ENCODE measurements at regions not wholly inside any gene's neighbourhood (a gene's known extent, or its start where the extent isn't known, plus 50 kb on each side); places are given as distances from the start of the nearest gene placed in this dataset.

- Histone ChIP-seq H2AFZ (no peak overlapping the region), H3K79me2 (ENCODE audit: low read depth) (no peaks in the 10 kb centered on the region), H3K27me3 (ENCODE audit: insufficient read depth, low read depth) (no peaks in the 10 kb centered on the region), H3K9me2 (ENCODE audit: insufficient read depth) (no peaks in the 10 kb centered on the region), H3K4me3 (no peak overlapping the region), H3K36me3 (ENCODE audit: low read depth) (no peaks in the 10 kb centered on the region), H3K4me1 (replicated peaks; ENCODE audit: insufficient read depth) (no peaks in the 10 kb centered on the region), H4K20me1 (ENCODE audit: insufficient read depth) (no peaks in the 10 kb centered on the region), H3K4me2 (no peak overlapping the region), H3K27ac (no peak overlapping the region), H3K9me3 (ENCODE audit: insufficient read depth, low read depth) (peaks cover 3% of the 10 kb centered on the region), H3F3A (ENCODE audit: insufficient read depth, low read depth) (no peaks in the 10 kb centered on the region)
- BruUV-seq (replicated peaks), result no TSS peak
- ChIA-PET CTCF (no interaction called here), POLR2A (ENCODE audit: unreplicated experiment) (no interaction called here)
- TF ChIP-seq, protein P1, sequence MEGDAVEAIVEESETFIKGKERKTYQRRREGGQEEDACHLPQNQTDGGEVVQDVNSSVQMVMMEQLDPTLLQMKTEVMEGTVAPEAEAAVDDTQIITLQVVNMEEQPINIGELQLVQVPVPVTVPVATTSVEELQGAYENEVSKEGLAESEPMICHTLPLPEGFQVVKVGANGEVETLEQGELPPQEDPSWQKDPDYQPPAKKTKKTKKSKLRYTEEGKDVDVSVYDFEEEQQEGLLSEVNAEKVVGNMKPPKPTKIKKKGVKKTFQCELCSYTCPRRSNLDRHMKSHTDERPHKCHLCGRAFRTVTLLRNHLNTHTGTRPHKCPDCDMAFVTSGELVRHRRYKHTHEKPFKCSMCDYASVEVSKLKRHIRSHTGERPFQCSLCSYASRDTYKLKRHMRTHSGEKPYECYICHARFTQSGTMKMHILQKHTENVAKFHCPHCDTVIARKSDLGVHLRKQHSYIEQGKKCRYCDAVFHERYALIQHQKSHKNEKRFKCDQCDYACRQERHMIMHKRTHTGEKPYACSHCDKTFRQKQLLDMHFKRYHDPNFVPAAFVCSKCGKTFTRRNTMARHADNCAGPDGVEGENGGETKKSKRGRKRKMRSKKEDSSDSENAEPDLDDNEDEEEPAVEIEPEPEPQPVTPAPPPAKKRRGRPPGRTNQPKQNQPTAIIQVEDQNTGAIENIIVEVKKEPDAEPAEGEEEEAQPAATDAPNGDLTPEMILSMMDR (conservative IDR thresholded peaks at IDR 0.05), result no peak
- intact Hi-C loops (cut with micrococcal nuclease; ENCODE audit: unreplicated experiment), result no loop called here
- DNase-seq, result no peak
Observed at GRCh38 chr9:32300373-32300772, 84.1 kb upstream of the ACO1 start.

GRCh38 chr9:32304495-32304894 is 79.9 kb upstream of the ACO1 start:
- no peaks in the 10 kb centered on the region for H3K36me3 ChIP-seq (ENCODE audit: low read depth)
- TF ChIP-seq, protein P1 (conservative IDR thresholded peaks at IDR 0.05), result no peak
- TF ChIP-seq EZH2 (IDR thresholded peaks at IDR 0.05; ENCODE audit: low read depth), result no peak
- H3K27ac ChIP-seq, result no peak overlapping the region
- no peaks in the 10 kb centered on the region for H3K27me3 ChIP-seq (ENCODE audit: insufficient read depth, low read depth)
- H3K79me2 ChIP-seq (ENCODE audit: low read depth), result no peaks in the 10 kb centered on the region
- DNase-seq, result no peak
- no peak overlapping the region for H3K4me3 ChIP-seq
- H3K4me2 ChIP-seq, result no peak overlapping the region
- H3K4me1 ChIP-seq (replicated peaks; ENCODE audit: insufficient read depth), result no peaks in the 10 kb centered on the region
- H4K20me1 ChIP-seq (ENCODE audit: insufficient read depth), result no peaks in the 10 kb centered on the region
- no peak overlapping the region for H2AFZ ChIP-seq
- POLR2A ChIA-PET (ENCODE audit: unreplicated experiment), result no interaction called here
- CTCF ChIA-PET, result no interaction called here
- H3K9me2 ChIP-seq (ENCODE audit: insufficient read depth), result no peaks in the 10 kb centered on the region
- peaks cover 3% of the 10 kb centered on the region for H3K9me3 ChIP-seq (ENCODE audit: insufficient read depth, low read depth)
- no peaks in the 10 kb centered on the region for H3F3A ChIP-seq (ENCODE audit: insufficient read depth, low read depth)
- intact Hi-C loops (cut with micrococcal nuclease; ENCODE audit: unreplicated experiment), result no loop called here
- no TSS peak for BruUV-seq (replicated peaks)

DNA sequence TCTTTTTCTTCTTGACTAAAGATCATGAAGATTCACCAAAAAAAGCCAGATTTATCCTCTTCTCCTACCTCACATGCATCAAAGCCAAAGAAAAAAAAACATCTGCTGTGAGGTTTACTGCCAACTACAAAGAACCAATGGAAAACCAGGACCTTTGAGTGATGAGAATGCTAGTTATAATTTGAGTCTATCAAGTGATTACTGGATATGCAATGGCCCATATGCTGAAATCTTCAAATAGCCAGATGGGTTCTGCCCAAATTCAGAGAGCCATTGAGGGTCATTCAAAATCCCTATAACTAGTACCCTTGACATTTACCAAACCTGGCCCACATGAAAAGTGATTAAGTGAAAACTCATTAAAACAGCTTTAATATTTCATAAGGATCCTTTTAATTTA is 78.4 kb upstream of the ACO1 start:
- peaks cover 2% of the 10 kb centered on the region for H3K9me3 ChIP-seq (ENCODE audit: insufficient read depth, low read depth)
- no peak overlapping the region for H3K4me2 ChIP-seq
- no peaks in the 10 kb centered on the region for H3F3A ChIP-seq (ENCODE audit: insufficient read depth, low read depth)
- H4K20me1 ChIP-seq (ENCODE audit: insufficient read depth), result no peaks in the 10 kb centered on the region
- intact Hi-C loops (cut with micrococcal nuclease; ENCODE audit: unreplicated experiment), result no loop called here
- no peak for DNase-seq
- H3K4me1 ChIP-seq (replicated peaks; ENCODE audit: insufficient read depth), result no peaks in the 10 kb centered on the region
- no peaks in the 10 kb centered on the region for H3K27me3 ChIP-seq (ENCODE audit: insufficient read depth, low read depth)
- no peaks in the 10 kb centered on the region for H3K79me2 ChIP-seq (ENCODE audit: low read depth)
- H3K27ac ChIP-seq, result no peak overlapping the region
- no peaks in the 10 kb centered on the region for H3K36me3 ChIP-seq (ENCODE audit: low read depth)
- TF ChIP-seq, protein P1 (conservative IDR thresholded peaks at IDR 0.05), result no peak
- no peak for TF ChIP-seq EZH2 (IDR thresholded peaks at IDR 0.05; ENCODE audit: low read depth)
- no TSS peak for BruUV-seq (replicated peaks)
- ChIA-PET CTCF (no interaction called here), POLR2A (ENCODE audit: unreplicated experiment) (no interaction called here)
- H2AFZ ChIP-seq, result no peak overlapping the region
- no peak overlapping the region for H3K4me3 ChIP-seq
- no peaks in the 10 kb centered on the region for H3K9me2 ChIP-seq (ENCODE audit: insufficient read depth)

Data from PC-9 (cell line).